HFFc6 (cell line): ENCODE measurements at regions not wholly inside any gene's neighbourhood (a gene's known extent, or its start where the extent isn't known, plus 50 kb on each side); places are given as distances from the start of the nearest gene placed in this dataset.

Experiments
- DNase-seq: peaks from one replicate; pipeline ENCODE4 v3.0.0-alpha.2; 2018
- H3K27ac Mint-ChIP-seq: 2 replicates; pipeline ENCODE4 v1.8.0; 2020; ENCODE audit warnings: mild to moderate bottlenecking, mixed read lengths
- H3K27me3 Mint-ChIP-seq: 2 replicates; pipeline ENCODE4 v1.8.0; 2021; ENCODE audit warnings: mild to moderate bottlenecking, moderate library complexity, mixed read lengths; ENCODE audit not compliant: insufficient read depth
- H3K36me3 Mint-ChIP-seq: 2 replicates; pipeline ENCODE4 v1.8.0; 2021; ENCODE audit warnings: low read depth, mixed read lengths
- H3K4me1 Mint-ChIP-seq: 2 replicates; pipeline ENCODE4 v1.8.0; 2020; ENCODE audit warnings: low read depth, mixed read lengths
- H3K4me3 Mint-ChIP-seq: 2 replicates; pipeline ENCODE4 v1.8.0; 2020; ENCODE audit warnings: mild to moderate bottlenecking, moderate library complexity, mixed read lengths
- H3K9me3 Mint-ChIP-seq: 2 replicates; pipeline ENCODE4 v1.8.0; 2020; ENCODE audit warnings: mild to moderate bottlenecking, mixed read lengths
- CTCF ChIP-seq: fragments of 200-600 bp; sonication (generic); IDR thresholded peaks from 2 replicates; pipeline ENCODE4 v1.5.0; 2021; ENCODE audit warnings: antibody characterized with exemption, mild to moderate bottlenecking

- Mint-ChIP-seq H3K9me3 (no peaks in the 10 kb centered on the region), H3K36me3 (no peaks in the 10 kb centered on the region), H3K4me1 (no peaks in the 10 kb centered on the region), H3K27ac (no peak overlapping the region), H3K4me3 (no peak overlapping the region), H3K27me3 (peaks cover 35% of the 10 kb centered on the region)
- DNase-seq = no peak
- TF ChIP-seq CTCF = no peak
Observed at GRCh38 chr22:44430716-44431115, 67.3 kb downstream of the RTL6 start.

- no peak for TF ChIP-seq CTCF
- no peak overlapping the region for H3K4me3 Mint-ChIP-seq
- H3K4me1 Mint-ChIP-seq = no peaks in the 10 kb centered on the region
- H3K27ac Mint-ChIP-seq = no peak overlapping the region
- H3K27me3 Mint-ChIP-seq = peaks cover 33% of the 10 kb centered on the region
- DNase-seq = no peak
- no peaks in the 10 kb centered on the region for H3K9me3 Mint-ChIP-seq
- H3K36me3 Mint-ChIP-seq = no peaks in the 10 kb centered on the region
Observed at GRCh38 chr22:44429941-44430587, 68.0 kb downstream of the RTL6 start.

GRCh38 chr22:44428941-44429830 lies 68.8 kb downstream of the RTL6 start:
- Mint-ChIP-seq H3K36me3 (no peaks in the 10 kb centered on the region), H3K4me1 (no peaks in the 10 kb centered on the region), H3K27ac (no peak overlapping the region), H3K9me3 (no peaks in the 10 kb centered on the region), H3K4me3 (no peak overlapping the region), H3K27me3 (peaks cover 35% of the 10 kb centered on the region)
- no peak for DNase-seq
- TF ChIP-seq CTCF = no peak

- no peak overlapping the region for H3K27ac Mint-ChIP-seq
- no peaks in the 10 kb centered on the region for H3K36me3 Mint-ChIP-seq
- no peak for TF ChIP-seq CTCF
- no peaks in the 10 kb centered on the region for H3K4me1 Mint-ChIP-seq
- no peak for DNase-seq
- no peaks in the 10 kb centered on the region for H3K9me3 Mint-ChIP-seq
- H3K27me3 Mint-ChIP-seq = peaks cover 33% of the 10 kb centered on the region
- no peak overlapping the region for H3K4me3 Mint-ChIP-seq
Observed at GRCh38 chr22:44427611-44428470, 70.2 kb downstream of the RTL6 start.

DNA sequence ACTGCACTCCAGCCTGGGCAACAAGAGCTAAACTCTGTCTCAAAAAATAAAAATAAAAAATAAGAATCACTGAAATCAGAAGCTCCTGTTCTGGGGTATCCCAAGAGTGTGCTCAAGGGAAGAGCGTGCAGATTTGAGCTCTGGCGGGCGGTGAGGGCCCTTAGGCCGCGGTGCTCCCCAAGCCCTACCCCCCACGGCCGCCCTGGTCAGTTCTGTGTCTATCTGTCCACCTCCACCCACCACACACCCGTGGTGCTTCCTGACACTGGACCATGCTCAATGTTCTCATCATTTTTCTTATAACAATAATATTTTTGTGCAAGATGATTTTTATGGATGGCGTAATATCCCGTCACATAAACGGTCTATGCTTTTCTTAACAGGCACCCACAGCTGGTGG lies 71.1 kb downstream of the RTL6 start:
- H3K27me3 Mint-ChIP-seq = peaks cover 31% of the 10 kb centered on the region
- H3K36me3 Mint-ChIP-seq = no peaks in the 10 kb centered on the region
- no peak for DNase-seq
- no peak overlapping the region for H3K27ac Mint-ChIP-seq
- H3K9me3 Mint-ChIP-seq = no peaks in the 10 kb centered on the region
- no peak overlapping the region for H3K4me3 Mint-ChIP-seq
- H3K4me1 Mint-ChIP-seq = no peaks in the 10 kb centered on the region
- no peak for TF ChIP-seq CTCF
